Lower leg skin (tissue), 4 donors: ENCODE measurements at regions not wholly inside any gene's neighbourhood (a gene's known extent, or its start where the extent isn't known, plus 50 kb on each side); places are given as distances from the start of the nearest gene placed in this dataset.

Experiments
- DNase-seq, 2 donors: peaks; one replicate each; pipeline ENCODE4 v3.0.0-alpha.2; 2019; ENCODE audit warnings: low spot score in 2 of 2
- H3K4me3 ChIP-seq: fragments of 200-600 bp; sonication (generic); 2 replicates; pipeline ENCODE4 v1.5.1; 2017; ENCODE audit warnings: mild to moderate bottlenecking, low read depth; ENCODE audit not compliant: poor library complexity, severe bottlenecking
- POLR2A ChIP-seq, 2 donors: fragments of 450-650 bp; IDR thresholded peaks; one replicate each; pipeline ENCODE4 v1.6.1; 2016 to 2017; ENCODE audit warnings: antibody characterized with exemption in 2 of 2, mild to moderate bottlenecking in 1 of 2, moderate library complexity in 1 of 2
- WGBS, 2 donors: methylation state at CpG; one replicate each; pipeline ENCODE4 v1.1.5; 2018; 5-methylcytosine and 5-hydroxymethylcytosine counted together
- intact Hi-C: fragments of 100-400 bp; cut with DNase I; formaldehyde crosslinking; loops from one replicate; pipeline ENCODE4 v1.15.0; 2023; ENCODE audit warnings: low total_unique reads
- TF ChIP-seq, protein P1 (sequence below), 3 donors: fragments of 450-650 bp; IDR thresholded peaks; one replicate each; pipeline ENCODE4 v1.5.1; 2016; ENCODE audit warnings: antibody characterized with exemption in 3 of 3, mild to moderate bottlenecking in 3 of 3, moderate library complexity in 2 of 3

- no peak for DNase-seq
- H3K4me3 ChIP-seq: no peak overlapping the region
- 32% methylated on average over 7 of the region's 7 CpGs for WGBS, 2 donors
- no peak for TF ChIP-seq POLR2A (IDR thresholded peaks at IDR 0.05)
- TF ChIP-seq, protein P1, sequence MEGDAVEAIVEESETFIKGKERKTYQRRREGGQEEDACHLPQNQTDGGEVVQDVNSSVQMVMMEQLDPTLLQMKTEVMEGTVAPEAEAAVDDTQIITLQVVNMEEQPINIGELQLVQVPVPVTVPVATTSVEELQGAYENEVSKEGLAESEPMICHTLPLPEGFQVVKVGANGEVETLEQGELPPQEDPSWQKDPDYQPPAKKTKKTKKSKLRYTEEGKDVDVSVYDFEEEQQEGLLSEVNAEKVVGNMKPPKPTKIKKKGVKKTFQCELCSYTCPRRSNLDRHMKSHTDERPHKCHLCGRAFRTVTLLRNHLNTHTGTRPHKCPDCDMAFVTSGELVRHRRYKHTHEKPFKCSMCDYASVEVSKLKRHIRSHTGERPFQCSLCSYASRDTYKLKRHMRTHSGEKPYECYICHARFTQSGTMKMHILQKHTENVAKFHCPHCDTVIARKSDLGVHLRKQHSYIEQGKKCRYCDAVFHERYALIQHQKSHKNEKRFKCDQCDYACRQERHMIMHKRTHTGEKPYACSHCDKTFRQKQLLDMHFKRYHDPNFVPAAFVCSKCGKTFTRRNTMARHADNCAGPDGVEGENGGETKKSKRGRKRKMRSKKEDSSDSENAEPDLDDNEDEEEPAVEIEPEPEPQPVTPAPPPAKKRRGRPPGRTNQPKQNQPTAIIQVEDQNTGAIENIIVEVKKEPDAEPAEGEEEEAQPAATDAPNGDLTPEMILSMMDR (IDR thresholded peaks at IDR 0.05): no peak
- intact Hi-C loops: no loop called here
These were observed 101.6 kb upstream of the AKIP1 start for GRCh38 chr11:8809241-8809938.

GRCh38 chr11:8809939-8810539, 101.0 kb upstream of the AKIP1 start:
- WGBS, 2 donors: 9 to 22% methylated on average over 8 of the region's 8 CpGs
- intact Hi-C loops: no loop called here
- peak overlapping the region; percentile 33 for H3K4me3 ChIP-seq
- TF ChIP-seq POLR2A (IDR thresholded peaks at IDR 0.05): no peak
- TF ChIP-seq, protein P1 (IDR thresholded peaks at IDR 0.05): no peak
- DNase-seq: no peak

DNA sequence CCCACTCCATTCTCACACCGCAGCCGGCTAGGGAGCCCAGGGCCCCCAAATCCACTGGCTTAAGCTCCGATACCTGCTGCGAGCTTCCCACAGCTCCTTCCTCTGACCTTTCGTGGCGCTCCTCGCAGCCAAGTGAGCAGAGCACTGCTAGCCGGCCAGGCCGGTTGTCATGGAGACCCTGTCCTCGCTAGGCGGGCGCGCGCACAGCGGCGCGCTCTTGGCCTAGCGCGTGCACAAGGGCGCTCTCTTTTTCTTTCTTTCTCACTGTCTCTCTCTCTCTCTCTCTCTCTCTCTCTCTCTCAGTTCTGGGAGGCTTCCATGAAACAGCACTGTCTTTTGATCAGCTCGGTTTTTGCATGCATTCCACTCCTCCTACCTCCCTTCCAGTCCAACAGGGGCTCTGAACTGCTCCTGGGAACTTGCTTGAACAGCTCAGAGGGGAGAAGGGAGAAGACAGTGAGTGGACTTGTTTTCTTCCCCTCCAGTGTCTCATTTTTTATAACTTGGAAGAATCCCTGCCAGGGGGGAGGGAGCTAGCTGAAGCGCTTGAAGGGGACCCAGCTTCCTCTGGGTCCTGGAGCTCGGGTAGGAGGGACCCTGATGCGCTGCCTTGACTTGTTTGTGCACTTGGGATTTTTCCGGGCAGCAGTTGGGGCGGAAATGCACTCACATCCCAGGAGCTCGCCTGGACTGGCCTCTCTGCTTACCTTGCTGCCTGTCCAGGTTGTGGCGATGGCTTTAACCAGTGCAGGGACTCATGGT, 100.3 kb upstream of the AKIP1 start:
- no peak for TF ChIP-seq POLR2A (IDR thresholded peaks at IDR 0.05)
- TF ChIP-seq, protein P1 (IDR thresholded peaks at IDR 0.05): no peak
- DNase-seq: peak; percentile 54 to 93
- H3K4me3 ChIP-seq: peak overlapping the region; percentile 33
- intact Hi-C loops: no loop called here
- WGBS, 2 donors: 4 to 7% methylated on average over 24 to 27 of the region's 28 CpGs

GRCh38 chr11:8811571-8811970, 99.4 kb upstream of the AKIP1 start:
- intact Hi-C loops: no loop called here
- no peak for DNase-seq
- 80 to 100% methylated on average over 1 of the region's 1 CpG for WGBS, 2 donors
- TF ChIP-seq POLR2A (IDR thresholded peaks at IDR 0.05): no peak
- TF ChIP-seq, protein P1 (IDR thresholded peaks at IDR 0.05): no peak
- H3K4me3 ChIP-seq: no peak overlapping the region

DNA sequence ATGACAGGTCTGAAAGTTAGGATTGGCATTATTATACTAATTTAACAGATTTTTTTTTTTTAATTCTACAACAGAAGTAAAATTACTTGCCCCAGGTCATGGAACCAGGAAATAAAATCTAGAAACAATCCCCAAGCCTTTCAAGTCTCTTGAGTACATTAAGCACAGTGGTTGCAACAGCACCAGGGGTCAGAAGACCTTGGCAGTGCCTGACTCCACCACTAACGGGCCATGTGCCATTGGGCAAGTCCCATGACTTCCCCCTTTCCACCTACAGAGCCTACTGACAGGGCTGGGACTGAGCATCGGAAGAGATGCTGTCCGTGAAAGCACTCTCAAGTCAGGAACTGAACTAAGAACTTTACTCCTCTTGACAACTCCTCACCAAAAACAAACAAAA, 98.6 kb upstream of the AKIP1 start:
- no peak overlapping the region for H3K4me3 ChIP-seq
- TF ChIP-seq POLR2A (IDR thresholded peaks at IDR 0.05): no peak
- intact Hi-C loops: no loop called here
- 25 to 49% methylated on average over 3 of the region's 3 CpGs for WGBS, 2 donors
- DNase-seq: peak; percentile 52 to 94

- intact Hi-C loops: no loop called here
- no peak for TF ChIP-seq POLR2A (IDR thresholded peaks at IDR 0.05)
- TF ChIP-seq, protein P1 (IDR thresholded peaks at IDR 0.05): peak in 1 of 3 donors; percentile 31
- DNase-seq: peak; percentile 50 to 93
- H3K4me3 ChIP-seq: no peak overlapping the region
- WGBS, 2 donors: 22 to 32% methylated on average over 1 of the region's 1 CpG
These were observed 97.3 kb upstream of the AKIP1 start for GRCh38 chr11:8813658-8814057.
